ENCODE measurements at regions not wholly inside any gene's neighbourhood (a gene's known extent, or its start where the extent isn't known, plus 50 kb on each side); places are given as distances from the start of the nearest gene placed in this dataset.

DNA sequence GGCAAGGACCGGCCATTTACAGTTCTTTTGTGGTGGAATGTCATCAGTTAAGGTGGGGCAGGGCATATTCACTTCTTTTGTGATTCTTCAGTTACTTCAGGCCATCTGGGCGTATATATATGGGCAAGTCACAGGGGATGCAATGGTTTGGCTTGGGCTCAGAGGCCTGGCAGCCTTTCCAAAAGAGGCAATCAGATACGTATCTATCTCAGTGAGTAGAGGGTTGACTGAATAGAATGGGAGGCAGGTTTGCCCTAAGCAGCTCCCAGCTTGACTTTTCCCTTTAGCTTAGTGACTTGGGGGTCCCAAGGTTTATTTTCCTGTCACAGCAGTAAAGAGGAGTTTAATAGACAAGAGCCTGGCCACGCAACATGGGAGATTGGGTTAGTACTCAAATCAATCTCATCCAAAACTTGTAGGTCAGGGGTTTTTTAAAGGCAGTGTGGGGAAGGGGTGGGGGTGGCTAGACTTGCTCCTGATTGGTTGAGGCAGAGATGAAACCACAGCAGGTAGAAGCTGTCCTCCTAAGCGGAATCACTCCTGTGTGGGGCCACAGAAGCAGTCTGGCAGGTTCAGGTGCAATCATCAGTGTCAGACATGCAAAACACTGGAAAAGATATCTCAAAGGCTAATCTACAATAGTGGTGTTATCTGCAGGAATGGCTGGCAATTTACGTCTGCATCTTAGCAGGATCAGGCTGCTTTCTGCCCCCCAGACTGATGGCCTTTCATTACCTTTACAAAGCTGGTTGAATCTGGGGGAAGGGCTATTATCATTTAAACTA lies 112.9 kb downstream of the TLR5 start (continued):
- TF ChIP-seq RCOR1 (IDR thresholded peaks at IDR 0.05; ENCODE audit: low read depth, low read length) = no peak
- TF ChIP-seq, protein P1, sequence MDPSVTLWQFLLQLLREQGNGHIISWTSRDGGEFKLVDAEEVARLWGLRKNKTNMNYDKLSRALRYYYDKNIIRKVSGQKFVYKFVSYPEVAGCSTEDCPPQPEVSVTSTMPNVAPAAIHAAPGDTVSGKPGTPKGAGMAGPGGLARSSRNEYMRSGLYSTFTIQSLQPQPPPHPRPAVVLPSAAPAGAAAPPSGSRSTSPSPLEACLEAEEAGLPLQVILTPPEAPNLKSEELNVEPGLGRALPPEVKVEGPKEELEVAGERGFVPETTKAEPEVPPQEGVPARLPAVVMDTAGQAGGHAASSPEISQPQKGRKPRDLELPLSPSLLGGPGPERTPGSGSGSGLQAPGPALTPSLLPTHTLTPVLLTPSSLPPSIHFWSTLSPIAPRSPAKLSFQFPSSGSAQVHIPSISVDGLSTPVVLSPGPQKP (IDR thresholded peaks at IDR 0.05; ENCODE audit: low read depth, low read length) = no peak

DNA sequence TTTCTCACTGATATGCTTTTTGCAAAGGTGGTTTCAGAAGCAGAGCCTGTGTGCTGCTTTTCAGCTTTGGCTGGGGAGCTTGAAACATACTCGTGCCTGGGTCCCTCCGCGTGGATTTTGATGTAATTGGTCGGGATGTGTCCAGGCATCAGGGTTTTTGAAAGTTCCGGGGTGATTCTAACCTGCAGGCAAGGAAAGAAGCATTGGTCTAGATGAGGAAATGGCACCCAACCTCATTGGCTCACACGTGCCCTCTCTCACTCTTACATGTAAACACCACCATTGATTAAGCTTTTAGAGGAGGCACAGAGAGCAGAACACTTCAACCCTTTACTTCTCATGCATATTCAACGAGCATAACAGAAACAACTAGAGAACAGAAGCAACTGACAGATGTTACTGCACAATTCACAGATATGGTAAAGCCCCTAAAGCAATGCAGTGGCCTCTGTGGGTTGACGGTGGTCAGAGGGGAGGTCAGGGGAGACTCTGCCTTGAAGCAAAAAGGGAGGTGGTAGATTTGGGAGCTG lies 112.1 kb downstream of the TLR5 start:
- ChIA-PET CTCF (interaction anchor here (0.9 to 1.5 kb wide), 2 partner anchors 18 to 50 kb away, joined by 3 to 4 read pairs; no protein-coding TSS in a partner anchor), POLR2A (no interaction called here)
- TF ChIP-seq NR3C1 (IDR thresholded peaks at IDR 0.05) = no peak
- no peak for TF ChIP-seq NFE2L2 (conservative IDR thresholded peaks at IDR 0.05; ENCODE audit: low read length)
- no peak for TF ChIP-seq CBX8 (IDR thresholded peaks at IDR 0.05)
- no peak for TF ChIP-seq ESRRA (IDR thresholded peaks at IDR 0.05; ENCODE audit: borderline replicate concordance, low read length)
- TF ChIP-seq MAFK (IDR thresholded peaks at IDR 0.05; ENCODE audit: partially characterized antibody) = no peak
- TF ChIP-seq, protein P2, sequence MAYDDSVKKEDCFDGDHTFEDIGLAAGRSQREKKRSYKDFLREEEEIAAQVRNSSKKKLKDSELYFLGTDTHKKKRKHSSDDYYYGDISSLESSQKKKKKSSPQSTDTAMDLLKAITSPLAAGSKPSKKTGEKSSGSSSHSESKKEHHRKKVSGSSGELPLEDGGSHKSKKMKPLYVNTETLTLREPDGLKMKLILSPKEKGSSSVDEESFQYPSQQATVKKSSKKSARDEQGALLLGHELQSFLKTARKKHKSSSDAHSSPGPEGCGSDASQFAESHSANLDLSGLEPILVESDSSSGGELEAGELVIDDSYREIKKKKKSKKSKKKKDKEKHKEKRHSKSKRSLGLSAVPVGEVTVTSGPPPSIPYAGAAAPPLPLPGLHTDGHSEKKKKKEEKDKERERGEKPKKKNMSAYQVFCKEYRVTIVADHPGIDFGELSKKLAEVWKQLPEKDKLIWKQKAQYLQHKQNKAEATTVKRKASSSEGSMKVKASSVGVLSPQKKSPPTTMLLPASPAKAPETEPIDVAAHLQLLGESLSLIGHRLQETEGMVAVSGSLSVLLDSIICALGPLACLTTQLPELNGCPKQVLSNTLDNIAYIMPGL (CRISPR knock-in tag; IDR thresholded peaks at IDR 0.05; ENCODE audit: borderline replicate concordance) = no peak
- no peak overlapping the region for H3K4me3 ChIP-seq
- no peak overlapping the region for H3K4me2 ChIP-seq
- DNase-seq (ENCODE audit: low read depth in 1 of 2, low spot score in 1 of 2) (no peak), FAIRE-seq (no peak), ATAC-seq (no peak)
- no peak overlapping the region for H3K27ac ChIP-seq
- no peaks in the 10 kb centered on the region for H3K4me1 ChIP-seq
- WGBS (ENCODE audit: missing lambda C conversion rate) = 78% methylated on average over 8 of the region's 8 CpGs
- no peaks in the 10 kb centered on the region for H3K9me3 ChIP-seq

DNA sequence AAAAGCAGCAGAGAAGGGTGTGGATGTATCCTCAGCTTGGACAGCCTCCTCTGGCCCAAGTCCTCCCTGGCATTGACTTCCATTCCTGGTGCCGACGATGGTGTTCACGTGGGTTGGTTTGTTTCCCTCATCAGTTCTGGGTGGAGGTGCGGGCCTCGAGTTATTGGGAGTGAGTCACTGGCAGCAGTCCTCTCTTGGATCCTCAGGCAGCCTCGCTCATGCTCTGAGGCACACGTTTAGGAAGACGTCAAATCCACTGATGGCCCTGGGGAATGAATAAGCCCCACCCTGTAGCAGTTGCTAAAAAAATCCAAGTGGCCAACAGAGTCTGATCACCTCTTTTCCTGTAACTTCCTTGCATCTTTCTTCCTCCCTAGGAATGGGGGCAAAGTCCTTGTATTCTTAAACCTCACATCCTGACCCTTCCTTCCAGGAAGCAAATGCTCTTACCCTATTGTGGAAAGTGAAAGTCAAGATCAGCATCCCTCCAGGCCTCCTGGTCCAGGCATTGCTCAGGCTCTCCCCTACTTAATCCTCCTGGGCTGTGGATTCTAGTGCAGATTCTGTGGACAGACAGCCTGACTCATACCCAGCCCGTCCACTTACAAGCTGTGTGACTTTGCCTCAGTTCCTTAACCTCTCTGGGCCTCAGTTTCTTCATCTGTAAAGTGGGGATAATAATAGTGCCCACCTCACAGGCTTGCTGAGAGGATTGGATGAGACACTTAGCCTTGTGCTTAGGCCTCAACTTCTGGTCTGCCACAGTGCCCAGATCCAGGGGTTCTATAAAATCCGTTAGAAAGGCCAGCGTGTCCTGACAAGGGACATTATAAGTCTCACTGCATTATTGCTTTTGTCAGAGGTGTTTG lies 111.1 kb downstream of the TLR5 start:
- FAIRE-seq = no peak
- peak; percentile 30 to 31; a peak in 3 of 6 replicates for ATAC-seq
- 80% methylated on average over 11 of the region's 11 CpGs for WGBS (ENCODE audit: missing lambda C conversion rate)
- no peak overlapping the region for H3K4me3 ChIP-seq
- no peak overlapping the region for H3K27ac ChIP-seq
- POLR2A ChIA-PET = no interaction called here
- DNase-seq (ENCODE audit: low read depth in 1 of 2, low spot score in 1 of 2) = peak in 1 of 2 experiments; percentile 10
- CTCF ChIA-PET = interaction anchor here (1.5 kb wide), 1 partner anchor 49 kb away, joined by 4 read pairs; no protein-coding TSS in a partner anchor
- no peaks in the 10 kb centered on the region for H3K4me1 ChIP-seq
- no peak overlapping the region for H3K4me2 ChIP-seq
- no peaks in the 10 kb centered on the region for H3K9me3 ChIP-seq
- TF ChIP-seq POLR2A (IDR thresholded peaks at IDR 0.05; ENCODE audit: low read length) (no peak), NFE2L2 (conservative IDR thresholded peaks at IDR 0.05; ENCODE audit: low read length) (no peak), TP53 (CRISPR knock-in tag; IDR thresholded peaks at IDR 0.05) (no peak), NPAS2 (CRISPR knock-in tag; IDR thresholded peaks at IDR 0.05; ENCODE audit: borderline replicate concordance) (no peak), RARB (CRISPR knock-in tag; IDR thresholded peaks at IDR 0.05) (no peak), MYC (IDR thresholded peaks at IDR 0.05; ENCODE audit: borderline replicate concordance, low read length) (no peak), CHD2 (IDR thresholded peaks at IDR 0.05; ENCODE audit: low read length, partially characterized antibody) (no peak), RAD21 (conservative IDR thresholded peaks at IDR 0.05 in 1 of 2, IDR thresholded peaks at IDR 0.05 in 1 of 2) (no peak), ZSCAN20 (CRISPR knock-in tag; IDR thresholded peaks at IDR 0.05) (no peak), CBX8 (IDR thresholded peaks at IDR 0.05) (no peak), HDAC2 (IDR thresholded peaks at IDR 0.05) (no peak), HOXB13 (CRISPR knock-in tag; IDR thresholded peaks at IDR 0.05; ENCODE audit: low read depth) (no peak), HEYL (CRISPR knock-in tag; IDR thresholded peaks at IDR 0.05) (no peak)
- TF ChIP-seq, protein P3, sequence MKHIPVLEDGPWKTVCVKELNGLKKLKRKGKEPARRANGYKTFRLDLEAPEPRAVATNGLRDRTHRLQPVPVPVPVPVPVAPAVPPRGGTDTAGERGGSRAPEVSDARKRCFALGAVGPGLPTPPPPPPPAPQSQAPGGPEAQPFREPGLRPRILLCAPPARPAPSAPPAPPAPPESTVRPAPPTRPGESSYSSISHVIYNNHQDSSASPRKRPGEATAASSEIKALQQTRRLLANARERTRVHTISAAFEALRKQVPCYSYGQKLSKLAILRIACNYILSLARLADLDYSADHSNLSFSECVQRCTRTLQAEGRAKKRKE (CRISPR knock-in tag; IDR thresholded peaks at IDR 0.05; ENCODE audit: low read depth) = no peak
- TF ChIP-seq, protein P4, sequence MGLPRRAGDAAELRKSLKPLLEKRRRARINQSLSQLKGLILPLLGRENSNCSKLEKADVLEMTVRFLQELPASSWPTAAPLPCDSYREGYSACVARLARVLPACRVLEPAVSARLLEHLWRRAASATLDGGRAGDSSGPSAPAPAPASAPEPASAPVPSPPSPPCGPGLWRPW (IDR thresholded peaks at IDR 0.05) = no peak
- TF ChIP-seq, protein P5, sequence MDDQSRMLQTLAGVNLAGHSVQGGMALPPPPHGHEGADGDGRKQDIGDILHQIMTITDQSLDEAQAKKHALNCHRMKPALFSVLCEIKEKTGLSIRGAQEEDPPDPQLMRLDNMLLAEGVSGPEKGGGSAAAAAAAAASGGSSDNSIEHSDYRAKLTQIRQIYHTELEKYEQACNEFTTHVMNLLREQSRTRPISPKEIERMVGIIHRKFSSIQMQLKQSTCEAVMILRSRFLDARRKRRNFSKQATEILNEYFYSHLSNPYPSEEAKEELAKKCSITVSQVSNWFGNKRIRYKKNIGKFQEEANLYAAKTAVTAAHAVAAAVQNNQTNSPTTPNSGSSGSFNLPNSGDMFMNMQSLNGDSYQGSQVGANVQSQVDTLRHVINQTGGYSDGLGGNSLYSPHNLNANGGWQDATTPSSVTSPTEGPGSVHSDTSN (IDR thresholded peaks at IDR 0.05) = no peak
- TF ChIP-seq, protein P1 (IDR thresholded peaks at IDR 0.05; ENCODE audit: low read depth, low read length) = no peak
- TF ChIP-seq, protein P6, sequence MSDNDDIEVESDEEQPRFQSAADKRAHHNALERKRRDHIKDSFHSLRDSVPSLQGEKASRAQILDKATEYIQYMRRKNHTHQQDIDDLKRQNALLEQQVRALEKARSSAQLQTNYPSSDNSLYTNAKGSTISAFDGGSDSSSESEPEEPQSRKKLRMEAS (IDR thresholded peaks at IDR 0.05) = no peak
- TF ChIP-seq, protein P7, sequence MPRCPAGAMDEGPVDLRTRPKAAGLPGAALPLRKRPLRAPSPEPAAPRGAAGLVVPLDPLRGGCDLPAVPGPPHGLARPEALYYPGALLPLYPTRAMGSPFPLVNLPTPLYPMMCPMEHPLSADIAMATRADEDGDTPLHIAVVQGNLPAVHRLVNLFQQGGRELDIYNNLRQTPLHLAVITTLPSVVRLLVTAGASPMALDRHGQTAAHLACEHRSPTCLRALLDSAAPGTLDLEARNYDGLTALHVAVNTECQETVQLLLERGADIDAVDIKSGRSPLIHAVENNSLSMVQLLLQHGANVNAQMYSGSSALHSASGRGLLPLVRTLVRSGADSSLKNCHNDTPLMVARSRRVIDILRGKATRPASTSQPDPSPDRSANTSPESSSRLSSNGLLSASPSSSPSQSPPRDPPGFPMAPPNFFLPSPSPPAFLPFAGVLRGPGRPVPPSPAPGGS (IDR thresholded peaks at IDR 0.05) = no peak
